ENCODE measurements at regions not wholly inside any gene's neighbourhood (a gene's known extent, or its start where the extent isn't known, plus 50 kb on each side); places are given as distances from the start of the nearest gene placed in this dataset.

- peaks cover 74% of the 10 kb centered on the region for H3K27me3 ChIP-seq (ENCODE audit: low read depth)
- no peak overlapping the region for H3K27ac ChIP-seq (replicated peaks)
- peaks cover 10% of the 10 kb centered on the region for H3K4me1 ChIP-seq
- no peak for TF ChIP-seq CTCF (IDR thresholded peaks at IDR 0.05; ENCODE audit: borderline replicate concordance)
- no peaks in the 10 kb centered on the region for H3K9me3 ChIP-seq (replicated peaks)
- intact Hi-C loops (cut with micrococcal nuclease): loop anchor here (10.0 kb wide), 2 partner anchors 258 to 388 kb away; no protein-coding TSS in a partner anchor
- no peak overlapping the region for H3K4me3 ChIP-seq
- DNase-seq: no peak
- H3K36me3 ChIP-seq: no peaks in the 10 kb centered on the region
These were observed 80.8 kb downstream of the EMP1 start for GRCh38 chr12:13277293-13277692.

GRCh38 chr12:13275241-13276085 is 78.9 kb downstream of the EMP1 start:
- intact Hi-C loops (cut with micrococcal nuclease): loop anchor here (10.0 kb wide), 2 partner anchors 259 to 389 kb away; no protein-coding TSS in a partner anchor
- no peaks in the 10 kb centered on the region for H3K9me3 ChIP-seq (replicated peaks)
- no peak overlapping the region for H3K27ac ChIP-seq (replicated peaks)
- TF ChIP-seq CTCF (IDR thresholded peaks at IDR 0.05; ENCODE audit: borderline replicate concordance): no peak
- no peak for DNase-seq
- H3K4me3 ChIP-seq: no peak overlapping the region
- H3K4me1 ChIP-seq: peaks cover 10% of the 10 kb centered on the region
- peaks cover 80% of the 10 kb centered on the region for H3K27me3 ChIP-seq (ENCODE audit: low read depth)
- H3K36me3 ChIP-seq: no peaks in the 10 kb centered on the region

- no peak for TF ChIP-seq CTCF (IDR thresholded peaks at IDR 0.05; ENCODE audit: borderline replicate concordance)
- no peaks in the 10 kb centered on the region for H3K9me3 ChIP-seq (replicated peaks)
- H3K4me3 ChIP-seq: peak overlapping the region; percentile 29
- H3K4me1 ChIP-seq: peaks cover 10% of the 10 kb centered on the region
- no peaks in the 10 kb centered on the region for H3K36me3 ChIP-seq
- peaks cover 69% of the 10 kb centered on the region for H3K27me3 ChIP-seq (ENCODE audit: low read depth)
- H3K27ac ChIP-seq (replicated peaks): no peak overlapping the region
- DNase-seq: no peak
- intact Hi-C loops (cut with micrococcal nuclease): loop anchor here (10.0 kb wide), 2 partner anchors 261 to 391 kb away; no protein-coding TSS in a partner anchor
These were observed 77.3 kb downstream of the EMP1 start for GRCh38 chr12:13273850-13274249.

GRCh38 chr12:13273097-13273496 is 76.6 kb downstream of the EMP1 start:
- H3K9me3 ChIP-seq (replicated peaks): no peaks in the 10 kb centered on the region
- no peaks in the 10 kb centered on the region for H3K36me3 ChIP-seq
- H3K4me3 ChIP-seq: no peak overlapping the region
- peaks cover 63% of the 10 kb centered on the region for H3K27me3 ChIP-seq (ENCODE audit: low read depth)
- H3K4me1 ChIP-seq: peaks cover 4% of the 10 kb centered on the region
- intact Hi-C loops (cut with micrococcal nuclease): loop anchor here (10.0 kb wide), 2 partner anchors 262 to 392 kb away; no protein-coding TSS in a partner anchor
- no peak for TF ChIP-seq CTCF (IDR thresholded peaks at IDR 0.05; ENCODE audit: borderline replicate concordance)
- DNase-seq: no peak
- H3K27ac ChIP-seq (replicated peaks): no peak overlapping the region

- Histone ChIP-seq H3K4me1 (no peaks in the 10 kb centered on the region), H3K4me3 (no peak overlapping the region), H3K27me3 (ENCODE audit: low read depth) (peaks cover 48% of the 10 kb centered on the region), H3K27ac (replicated peaks) (no peak overlapping the region), H3K9me3 (replicated peaks) (no peaks in the 10 kb centered on the region), H3K36me3 (no peaks in the 10 kb centered on the region)
- intact Hi-C loops (cut with micrococcal nuclease): loop anchor here (10.0 kb wide), 2 partner anchors 264 to 394 kb away; no protein-coding TSS in a partner anchor
- no peak for DNase-seq
- TF ChIP-seq CTCF (IDR thresholded peaks at IDR 0.05; ENCODE audit: borderline replicate concordance): no peak
These were observed 74.3 kb downstream of the EMP1 start for GRCh38 chr12:13270817-13271216.
